Loucy (cell line): ENCODE measurements at regions not wholly inside any gene's neighbourhood (a gene's known extent, or its start where the extent isn't known, plus 50 kb on each side); places are given as distances from the start of the nearest gene placed in this dataset.

Source experiments
- EZH2phosphoT487 ChIP-seq: fragments of 200-600 bp; IDR thresholded peaks from 2 replicates; pipeline ENCODE4 v1.6.1; 2018; ENCODE audit warnings: antibody characterized with exemption, mild to moderate bottlenecking, moderate library complexity, borderline replicate concordance
- TF ChIP-seq, protein P1 (sequence below): fragments of 200-600 bp; sonication (generic); conservative IDR thresholded peaks from 2 replicates; pipeline ENCODE4 v1.5.1; 2014; ENCODE audit warnings: mild to moderate bottlenecking, antibody characterized with exemption, low read length

DNA sequence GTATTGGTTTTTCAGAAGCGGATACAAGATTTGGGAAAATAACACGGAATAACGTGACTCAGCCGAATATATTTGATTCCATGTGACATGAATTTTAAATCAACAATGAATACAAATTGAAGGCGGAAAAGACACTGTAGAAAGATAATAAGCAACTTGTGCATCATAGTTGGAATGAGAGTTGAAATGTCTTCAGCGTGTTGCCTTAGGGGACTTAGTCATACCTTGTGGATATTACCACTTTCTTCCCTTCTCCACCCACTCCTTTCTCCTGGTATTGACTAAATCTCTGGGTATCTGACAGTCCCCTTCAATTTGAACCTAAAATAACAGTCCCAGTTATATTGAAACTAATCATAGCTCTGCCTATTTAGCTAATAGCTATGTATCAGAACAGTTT, 2373.1 kb upstream of the RAG2 start:
- TF ChIP-seq, protein P1, sequence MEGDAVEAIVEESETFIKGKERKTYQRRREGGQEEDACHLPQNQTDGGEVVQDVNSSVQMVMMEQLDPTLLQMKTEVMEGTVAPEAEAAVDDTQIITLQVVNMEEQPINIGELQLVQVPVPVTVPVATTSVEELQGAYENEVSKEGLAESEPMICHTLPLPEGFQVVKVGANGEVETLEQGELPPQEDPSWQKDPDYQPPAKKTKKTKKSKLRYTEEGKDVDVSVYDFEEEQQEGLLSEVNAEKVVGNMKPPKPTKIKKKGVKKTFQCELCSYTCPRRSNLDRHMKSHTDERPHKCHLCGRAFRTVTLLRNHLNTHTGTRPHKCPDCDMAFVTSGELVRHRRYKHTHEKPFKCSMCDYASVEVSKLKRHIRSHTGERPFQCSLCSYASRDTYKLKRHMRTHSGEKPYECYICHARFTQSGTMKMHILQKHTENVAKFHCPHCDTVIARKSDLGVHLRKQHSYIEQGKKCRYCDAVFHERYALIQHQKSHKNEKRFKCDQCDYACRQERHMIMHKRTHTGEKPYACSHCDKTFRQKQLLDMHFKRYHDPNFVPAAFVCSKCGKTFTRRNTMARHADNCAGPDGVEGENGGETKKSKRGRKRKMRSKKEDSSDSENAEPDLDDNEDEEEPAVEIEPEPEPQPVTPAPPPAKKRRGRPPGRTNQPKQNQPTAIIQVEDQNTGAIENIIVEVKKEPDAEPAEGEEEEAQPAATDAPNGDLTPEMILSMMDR = no peak
- no peak for TF ChIP-seq EZH2phosphoT487
